Psoas muscle (tissue), 7 donors: ENCODE measurements at regions not wholly inside any gene's neighbourhood (a gene's known extent, or its start where the extent isn't known, plus 50 kb on each side); places are given as distances from the start of the nearest gene placed in this dataset.

Source experiments
- ATAC-seq, 4 donors: fragments of 200-7000 bp; cut with Tn5 transposase; one replicate each; pipeline ENCODE4 v1.9.1; 2020; ENCODE audit warnings: moderate library complexity in 3 of 4, mild to moderate bottlenecking in 2 of 4
- DNase-seq, 2 donors: peaks; one replicate each; pipeline ENCODE4 v3.0.0-alpha.2; 2020
- H3K27ac ChIP-seq: fragments of 200-600 bp; one replicate; pipeline ENCODE4 v1.8.0; 2022
- H3K27me3 ChIP-seq, 3 donors: fragments of 200-600 bp in 1 of 3; one replicate each; pipeline versions ENCODE4 v1.6.1 to v1.8.0; 2013 to 2022; ENCODE audit warnings: low read length in 2 of 3, mild to moderate bottlenecking in 2 of 3, moderate library complexity in 1 of 3; ENCODE audit not compliant: insufficient read depth in 3 of 3
- H3K36me3 ChIP-seq, 2 donors: fragments of 200-600 bp in 1 of 2; one replicate each; pipeline versions ENCODE4 v1.6.1 to v1.8.0; 2013 to 2022; ENCODE audit warnings: low read depth in 1 of 2, mild to moderate bottlenecking in 1 of 2, moderate library complexity in 1 of 2; ENCODE audit not compliant: insufficient read depth in 1 of 2
- H3K4me1 ChIP-seq: fragments of 200-600 bp; one replicate; pipeline ENCODE4 v1.8.0; 2022
- H3K4me3 ChIP-seq: fragments of 200-600 bp; one replicate; pipeline ENCODE4 v1.8.0; 2022; ENCODE audit warnings: mild to moderate bottlenecking
- H3K9me3 ChIP-seq: fragments of 200-600 bp; one replicate; pipeline ENCODE4 v1.8.0; 2022
- CTCF ChIP-seq: fragments of 200-600 bp; IDR thresholded peaks from one replicate; pipeline ENCODE4 v1.8.0; 2022; ENCODE audit warnings: antibody characterized with exemption
- WGBS, 3 donors: extraction: QIAGEN DNeasy Blood & Tissue Kit; methylation state at CpG; one replicate each; pipeline versions ENCODE4 v1.1.6 to v1.1.7; 2013; 5-methylcytosine and 5-hydroxymethylcytosine counted together
- intact Hi-C, 2 donors: fragments of 100-400 bp; cut with DNase I; formaldehyde crosslinking; loops; one replicate each; pipeline versions ENCODE4 v1.11.0 to v1.14.2; 2022
- donor health status: healthy with polysubstance abuse.
- donor health status: DM: no; HTN: no; CAD: no; lungs with moderate emphysema.
- donor health status: Bipolar disorder and iron deficiency.
- donor health status: healthy.
- donor health status: DM: yes; HTN: yes; CAD: no.
- donor health status: DM: no; HTN: no; CAD: no.
- donor health status: DM: yes; HTN: yes; CAD: no.

GRCh38 chr6:168791917-168792316, 350.9 kb downstream of the SMOC2 start:
- intact Hi-C loops: no loop called here
- H3K27me3 ChIP-seq: peaks cover 0 to 3% (median 2%) of the 10 kb centered on the region in 3 donors
- H3K27ac ChIP-seq: no peak overlapping the region
- no peaks in the 10 kb centered on the region for H3K36me3 ChIP-seq
- no peak for ATAC-seq
- H3K4me1 ChIP-seq: no peaks in the 10 kb centered on the region
- 78 to 87% (median 80%) methylated on average over 4 of the region's 4 CpGs for WGBS, 3 donors
- H3K9me3 ChIP-seq: no peaks in the 10 kb centered on the region
- no peak for DNase-seq
- TF ChIP-seq CTCF: no peak
- H3K4me3 ChIP-seq: no peak overlapping the region

GRCh38 chr6:168789699-168790098, 348.7 kb downstream of the SMOC2 start:
- 71 to 73% (median 73%) methylated on average over 10 of the region's 10 CpGs for WGBS, 3 donors
- no peaks in the 10 kb centered on the region for H3K36me3 ChIP-seq
- H3K4me1 ChIP-seq: no peaks in the 10 kb centered on the region
- H3K9me3 ChIP-seq: no peaks in the 10 kb centered on the region
- peaks cover 0 to 3% (median 0%) of the 10 kb centered on the region in 3 donors for H3K27me3 ChIP-seq
- ATAC-seq: no peak
- intact Hi-C loops: no loop called here
- no peak overlapping the region for H3K4me3 ChIP-seq
- H3K27ac ChIP-seq: no peak overlapping the region
- no peak for DNase-seq
- TF ChIP-seq CTCF: no peak

GRCh38 chr6:168785720-168786511, 344.9 kb downstream of the SMOC2 start:
- no peak overlapping the region for H3K27ac ChIP-seq
- no peak overlapping the region for H3K4me3 ChIP-seq
- TF ChIP-seq CTCF: no peak
- intact Hi-C loops: no loop called here
- ATAC-seq (no peak), DNase-seq (no peak)
- no peaks in the 10 kb centered on the region for H3K36me3 ChIP-seq
- WGBS, 3 donors: 78 to 80% (median 79%) methylated on average over 10 of the region's 10 CpGs
- no peaks in the 10 kb centered on the region for H3K9me3 ChIP-seq
- H3K4me1 ChIP-seq: no peaks in the 10 kb centered on the region
- peaks cover 0 to 3% (median 0%) of the 10 kb centered on the region in 3 donors for H3K27me3 ChIP-seq

- DNase-seq (no peak), ATAC-seq (no peak)
- 75 to 82% (median 77%) methylated on average over 14 of the region's 14 CpGs for WGBS, 3 donors
- no peak overlapping the region for H3K27ac ChIP-seq
- no peak for TF ChIP-seq CTCF
- H3K9me3 ChIP-seq: no peaks in the 10 kb centered on the region
- intact Hi-C loops: no loop called here
- H3K36me3 ChIP-seq: no peaks in the 10 kb centered on the region
- no peaks in the 10 kb centered on the region for H3K4me1 ChIP-seq
- H3K27me3 ChIP-seq: peaks cover 0 to 3% (median 2%) of the 10 kb centered on the region in 3 donors
- no peak overlapping the region for H3K4me3 ChIP-seq
These were observed 343.4 kb downstream of the SMOC2 start for GRCh38 chr6:168784426-168784825.

GRCh38 chr6:168783720-168784119, 342.7 kb downstream of the SMOC2 start:
- 92 to 93% (median 92%) methylated on average over 11 of the region's 11 CpGs for WGBS, 3 donors
- H3K4me1 ChIP-seq: no peaks in the 10 kb centered on the region
- ATAC-seq: no peak
- TF ChIP-seq CTCF: no peak
- no peak overlapping the region for H3K4me3 ChIP-seq
- intact Hi-C loops: no loop called here
- no peak overlapping the region for H3K27ac ChIP-seq
- H3K9me3 ChIP-seq: no peaks in the 10 kb centered on the region
- DNase-seq: no peak
- H3K36me3 ChIP-seq: no peaks in the 10 kb centered on the region
- H3K27me3 ChIP-seq: peaks cover 0 to 5% (median 4%) of the 10 kb centered on the region in 3 donors
